Adrenal gland (tissue), 5 donors: ENCODE measurements at regions not wholly inside any gene's neighbourhood (a gene's known extent, or its start where the extent isn't known, plus 50 kb on each side); places are given as distances from the start of the nearest gene placed in this dataset.

Experiments
- POLR2A ChIP-seq, 2 donors: fragments of 450-650 bp; IDR thresholded peaks; one replicate each; pipeline ENCODE4 v1.6.1; 2017; ENCODE audit warnings: antibody characterized with exemption in 2 of 2, mild to moderate bottlenecking in 2 of 2, moderate library complexity in 1 of 2
- TF ChIP-seq, protein P1 (sequence below), 6 experiments: fragments of 450-650 bp in 4 of 6; fragments of 200-600 bp in 2 of 6; sonication (generic) in 1 of 6; IDR thresholded peaks; 1 replicate in 5 of 6; 2 replicates in 1 of 6; pipeline versions ENCODE4 v1.5.1 to v1.8.0; 2016 to 2021; ENCODE audit warnings: antibody characterized with exemption in 6 of 6, mild to moderate bottlenecking in 2 of 6, moderate library complexity in 1 of 6
- donor health status: DM: no; HTN: no; CAD: no.

DNA sequence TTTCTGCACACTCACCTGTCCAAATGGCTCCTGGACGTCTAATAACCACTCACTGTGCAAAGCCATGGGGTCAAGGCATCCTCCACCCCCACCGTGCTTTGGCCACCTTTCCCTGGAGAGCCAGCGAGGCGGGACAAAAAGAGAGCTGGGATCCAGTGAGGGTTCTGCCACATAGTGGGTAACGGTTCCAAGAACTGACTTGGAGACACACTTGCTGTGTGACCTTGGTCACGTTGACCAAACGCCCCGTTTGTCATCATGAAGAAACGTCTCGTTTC lies 287.2 kb downstream of the TFAP2C start:
- TF ChIP-seq, protein P1, sequence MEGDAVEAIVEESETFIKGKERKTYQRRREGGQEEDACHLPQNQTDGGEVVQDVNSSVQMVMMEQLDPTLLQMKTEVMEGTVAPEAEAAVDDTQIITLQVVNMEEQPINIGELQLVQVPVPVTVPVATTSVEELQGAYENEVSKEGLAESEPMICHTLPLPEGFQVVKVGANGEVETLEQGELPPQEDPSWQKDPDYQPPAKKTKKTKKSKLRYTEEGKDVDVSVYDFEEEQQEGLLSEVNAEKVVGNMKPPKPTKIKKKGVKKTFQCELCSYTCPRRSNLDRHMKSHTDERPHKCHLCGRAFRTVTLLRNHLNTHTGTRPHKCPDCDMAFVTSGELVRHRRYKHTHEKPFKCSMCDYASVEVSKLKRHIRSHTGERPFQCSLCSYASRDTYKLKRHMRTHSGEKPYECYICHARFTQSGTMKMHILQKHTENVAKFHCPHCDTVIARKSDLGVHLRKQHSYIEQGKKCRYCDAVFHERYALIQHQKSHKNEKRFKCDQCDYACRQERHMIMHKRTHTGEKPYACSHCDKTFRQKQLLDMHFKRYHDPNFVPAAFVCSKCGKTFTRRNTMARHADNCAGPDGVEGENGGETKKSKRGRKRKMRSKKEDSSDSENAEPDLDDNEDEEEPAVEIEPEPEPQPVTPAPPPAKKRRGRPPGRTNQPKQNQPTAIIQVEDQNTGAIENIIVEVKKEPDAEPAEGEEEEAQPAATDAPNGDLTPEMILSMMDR (IDR thresholded peaks at IDR 0.05), result no peak
- TF ChIP-seq POLR2A (IDR thresholded peaks at IDR 0.05), result no peak
